RWPE1 (cell line): ENCODE measurements at regions not wholly inside any gene's neighbourhood (a gene's known extent, or its start where the extent isn't known, plus 50 kb on each side); places are given as distances from the start of the nearest gene placed in this dataset.

Source experiments
- CTCF ChIA-PET: fragments of 350-600 bp; sonication (Branson Sonifier 250); formaldehyde crosslinking; extraction: SDS; loops from one replicate; lab custom pipeline; 2021; lab: Yijun Ruan, JAX
- POLR2A ChIA-PET: fragments of 400-600 bp; formaldehyde crosslinking; extraction: SDS; loops from one replicate; lab custom pipeline; 2020; ENCODE audit warnings: antibody characterized with exemption; ENCODE audit not compliant: low non-redundant PET; lab: Yijun Ruan, JAX
- DNase-seq: peaks from one replicate; pipeline ENCODE4 v3.0.0; 2012; ENCODE audit warnings: low spot score
- H3K27ac ChIP-seq: fragments of 450-650 bp; 2 replicates; pipeline ENCODE4 v1.5.1; 2017
- TF ChIP-seq, protein P1 (sequence below): fragments of 450-650 bp; conservative IDR thresholded peaks from 2 replicates; pipeline ENCODE4 v1.5.1; 2017; ENCODE audit warnings: low read depth, mild to moderate bottlenecking

GRCh38 chr12:113676547-113676946 lies 204.9 kb upstream of the LHX5 start:
- DNase-seq, result no peak
- CTCF ChIA-PET, result no interaction called here
- no peak overlapping the region for H3K27ac ChIP-seq
- POLR2A ChIA-PET, result no interaction called here
- TF ChIP-seq, protein P1, sequence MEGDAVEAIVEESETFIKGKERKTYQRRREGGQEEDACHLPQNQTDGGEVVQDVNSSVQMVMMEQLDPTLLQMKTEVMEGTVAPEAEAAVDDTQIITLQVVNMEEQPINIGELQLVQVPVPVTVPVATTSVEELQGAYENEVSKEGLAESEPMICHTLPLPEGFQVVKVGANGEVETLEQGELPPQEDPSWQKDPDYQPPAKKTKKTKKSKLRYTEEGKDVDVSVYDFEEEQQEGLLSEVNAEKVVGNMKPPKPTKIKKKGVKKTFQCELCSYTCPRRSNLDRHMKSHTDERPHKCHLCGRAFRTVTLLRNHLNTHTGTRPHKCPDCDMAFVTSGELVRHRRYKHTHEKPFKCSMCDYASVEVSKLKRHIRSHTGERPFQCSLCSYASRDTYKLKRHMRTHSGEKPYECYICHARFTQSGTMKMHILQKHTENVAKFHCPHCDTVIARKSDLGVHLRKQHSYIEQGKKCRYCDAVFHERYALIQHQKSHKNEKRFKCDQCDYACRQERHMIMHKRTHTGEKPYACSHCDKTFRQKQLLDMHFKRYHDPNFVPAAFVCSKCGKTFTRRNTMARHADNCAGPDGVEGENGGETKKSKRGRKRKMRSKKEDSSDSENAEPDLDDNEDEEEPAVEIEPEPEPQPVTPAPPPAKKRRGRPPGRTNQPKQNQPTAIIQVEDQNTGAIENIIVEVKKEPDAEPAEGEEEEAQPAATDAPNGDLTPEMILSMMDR, result no peak

DNA sequence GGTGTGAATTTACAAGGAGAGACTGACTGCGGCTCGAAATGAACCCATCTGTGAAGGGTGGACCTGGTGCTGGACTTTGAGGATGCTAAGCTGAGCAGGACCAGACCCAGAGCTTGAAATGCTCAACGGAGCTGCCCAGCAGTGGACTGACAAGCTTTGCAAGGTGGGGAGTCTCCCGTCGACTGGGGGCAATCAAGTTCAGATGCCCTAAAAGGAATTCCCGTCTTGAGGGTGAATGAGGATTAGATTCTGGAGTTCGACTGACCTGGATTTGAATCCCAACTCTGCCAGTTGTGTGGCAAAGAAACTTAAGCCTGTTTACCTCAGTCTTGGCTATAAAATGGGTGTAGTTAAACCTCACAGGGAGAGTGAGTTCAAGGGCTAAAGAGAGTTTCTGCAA lies 204.4 kb upstream of the LHX5 start:
- no peak overlapping the region for H3K27ac ChIP-seq
- TF ChIP-seq, protein P1, result no peak
- CTCF ChIA-PET, result no interaction called here
- POLR2A ChIA-PET, result no interaction called here
- DNase-seq, result no peak

- DNase-seq, result no peak
- no peak overlapping the region for H3K27ac ChIP-seq
- POLR2A ChIA-PET, result no interaction called here
- TF ChIP-seq, protein P1, result no peak
- CTCF ChIA-PET, result no interaction called here
These were observed 203.3 kb upstream of the LHX5 start for GRCh38 chr12:113674996-113675395.

DNA sequence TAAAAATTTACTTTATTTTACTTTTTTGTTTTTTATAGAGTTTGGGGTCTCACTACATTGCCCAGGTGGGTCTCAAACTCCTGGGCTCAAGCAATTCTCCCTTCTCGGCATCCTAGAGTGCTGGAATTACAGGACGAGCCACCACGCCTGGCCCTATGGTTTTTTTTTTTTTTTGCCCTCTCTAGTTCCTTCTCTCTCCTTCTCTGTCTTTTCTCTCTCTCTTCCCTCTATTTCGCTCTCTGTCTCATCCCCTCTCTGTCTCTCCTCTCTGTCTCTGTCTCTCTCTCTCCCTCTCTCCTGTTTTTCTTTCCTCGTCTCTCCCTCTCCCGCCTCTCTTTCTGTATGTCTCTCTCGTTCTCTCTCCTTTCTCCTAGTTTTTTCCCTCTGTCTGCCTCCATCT lies 202.6 kb upstream of the LHX5 start:
- TF ChIP-seq, protein P1, result no peak
- ChIA-PET POLR2A (no interaction called here), CTCF (no interaction called here)
- no peak for DNase-seq
- H3K27ac ChIP-seq, result no peak overlapping the region

DNA sequence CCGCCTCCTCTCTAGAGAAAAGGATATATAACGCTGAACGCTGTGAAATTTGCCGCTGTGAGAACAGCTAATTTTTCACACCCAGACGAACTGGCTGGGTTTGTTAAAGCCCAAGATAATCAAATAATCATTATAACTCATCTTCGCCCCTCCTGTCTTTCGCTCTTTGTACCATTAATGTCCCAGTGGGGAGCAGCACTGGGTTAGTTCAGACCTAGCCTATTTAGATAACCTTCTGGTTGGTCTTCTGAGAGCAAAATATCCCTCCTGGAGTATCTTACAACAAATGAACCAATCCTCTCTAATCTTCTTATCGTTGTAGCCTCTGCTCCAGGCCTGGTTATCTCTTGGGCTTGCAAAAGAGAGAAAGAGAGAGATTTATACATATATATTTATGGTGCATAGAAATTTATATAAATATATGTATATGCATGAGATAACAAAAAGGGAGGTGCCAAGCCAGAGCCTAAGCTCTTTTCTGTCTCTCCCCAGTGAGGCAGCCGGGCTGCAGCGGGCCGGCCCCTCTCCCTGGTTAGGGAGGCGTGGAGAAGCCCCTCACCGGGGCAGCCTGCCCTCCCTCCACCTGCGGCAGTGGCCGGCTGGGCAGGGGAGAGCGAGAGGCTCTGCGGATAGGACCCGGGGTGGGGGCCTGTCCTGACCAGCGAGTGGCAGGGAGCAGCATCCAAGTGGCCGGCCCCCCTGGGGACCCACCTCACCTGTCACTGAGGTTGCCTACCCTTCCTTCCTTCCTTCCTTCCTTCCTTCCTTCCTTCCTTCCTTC lies 202.0 kb upstream of the LHX5 start:
- TF ChIP-seq, protein P1, result no peak
- no peak overlapping the region for H3K27ac ChIP-seq
- no peak for DNase-seq
- CTCF ChIA-PET, result no interaction called here
- POLR2A ChIA-PET, result no interaction called here

GRCh38 chr12:113670742-113671141 lies 199.1 kb upstream of the LHX5 start:
- ChIA-PET POLR2A (no interaction called here), CTCF (interaction anchor here (0.6 kb wide), 1 partner anchor 48 kb away, joined by 4 read pairs; no protein-coding TSS in a partner anchor)
- no peak for DNase-seq

More at GRCh38 chr12:113670742-113671141, 199.1 kb upstream of the LHX5 start:
- H3K27ac ChIP-seq, result no peak overlapping the region
- TF ChIP-seq, protein P1, result no peak
